ENCODE measurements at regions not wholly inside any gene's neighbourhood (a gene's known extent, or its start where the extent isn't known, plus 50 kb on each side); places are given as distances from the start of the nearest gene placed in this dataset.

DNA sequence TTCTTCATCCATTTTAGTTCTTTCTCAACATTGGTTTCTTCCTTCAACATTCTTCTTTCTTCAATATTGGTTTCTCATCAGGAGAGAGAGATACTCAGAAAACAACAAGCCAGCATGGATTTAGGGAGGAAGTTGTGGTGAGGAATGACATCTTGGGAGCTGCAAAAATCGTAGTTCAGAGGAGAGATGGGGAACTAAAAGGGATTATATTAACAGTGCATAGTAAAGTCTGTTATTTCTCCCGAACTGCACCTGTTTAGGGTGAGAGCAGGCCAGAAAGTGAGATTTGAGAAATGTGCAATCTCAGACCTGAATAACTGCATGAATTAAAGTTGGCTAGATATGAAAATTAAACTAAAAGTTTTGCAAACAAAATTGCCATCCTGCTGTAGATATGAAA lies 94.5 kb downstream of the CASP12 start:
- in situ Hi-C loops (cut with MboI; ENCODE audit: low sequenced_read_pairs in 4 of 4) (no loop called here), intact Hi-C loops (cut with DNase I; ENCODE audit: low total_unique reads) (no loop called here)
- no peaks in the 10 kb centered on the region for H3K9me3 ChIP-seq

DNA sequence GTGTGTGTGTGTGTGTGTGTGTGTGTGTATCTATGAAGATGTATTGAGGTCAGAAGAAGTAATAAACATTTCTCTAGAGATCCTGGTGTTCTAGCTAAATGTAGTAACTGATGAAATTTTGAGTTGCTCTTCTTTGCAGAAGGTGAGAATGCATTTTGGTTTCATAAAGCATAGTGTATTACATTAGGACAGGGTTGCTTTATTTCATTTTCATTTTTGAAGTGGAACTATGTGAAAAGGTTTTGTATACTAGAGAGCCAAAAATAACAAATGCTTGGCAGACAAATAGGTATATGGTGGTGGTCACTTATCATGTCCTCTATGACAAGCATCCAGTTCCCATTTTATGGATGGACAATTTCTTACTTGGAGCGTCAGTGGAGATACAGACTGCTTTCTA lies 99.0 kb downstream of the CASP12 start:
- Histone ChIP-seq H3K4me3 (no peak overlapping the region), H3K9me3 (no peaks in the 10 kb centered on the region), H3K4me1 (no peaks in the 10 kb centered on the region), H3K27me3 (no peaks in the 10 kb centered on the region), H3K36me3 (no peaks in the 10 kb centered on the region), H3K27ac (no peak overlapping the region)
- intact Hi-C loops (cut with DNase I; ENCODE audit: low total_unique reads) (no loop called here), in situ Hi-C loops (cut with MboI; ENCODE audit: low sequenced_read_pairs in 4 of 4) (no loop called here)
- ATAC-seq (no peak), DNase-seq (no peak)
- TF ChIP-seq, protein P1, sequence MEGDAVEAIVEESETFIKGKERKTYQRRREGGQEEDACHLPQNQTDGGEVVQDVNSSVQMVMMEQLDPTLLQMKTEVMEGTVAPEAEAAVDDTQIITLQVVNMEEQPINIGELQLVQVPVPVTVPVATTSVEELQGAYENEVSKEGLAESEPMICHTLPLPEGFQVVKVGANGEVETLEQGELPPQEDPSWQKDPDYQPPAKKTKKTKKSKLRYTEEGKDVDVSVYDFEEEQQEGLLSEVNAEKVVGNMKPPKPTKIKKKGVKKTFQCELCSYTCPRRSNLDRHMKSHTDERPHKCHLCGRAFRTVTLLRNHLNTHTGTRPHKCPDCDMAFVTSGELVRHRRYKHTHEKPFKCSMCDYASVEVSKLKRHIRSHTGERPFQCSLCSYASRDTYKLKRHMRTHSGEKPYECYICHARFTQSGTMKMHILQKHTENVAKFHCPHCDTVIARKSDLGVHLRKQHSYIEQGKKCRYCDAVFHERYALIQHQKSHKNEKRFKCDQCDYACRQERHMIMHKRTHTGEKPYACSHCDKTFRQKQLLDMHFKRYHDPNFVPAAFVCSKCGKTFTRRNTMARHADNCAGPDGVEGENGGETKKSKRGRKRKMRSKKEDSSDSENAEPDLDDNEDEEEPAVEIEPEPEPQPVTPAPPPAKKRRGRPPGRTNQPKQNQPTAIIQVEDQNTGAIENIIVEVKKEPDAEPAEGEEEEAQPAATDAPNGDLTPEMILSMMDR (IDR thresholded peaks at IDR 0.05 in 4 of 5, conservative IDR thresholded peaks at IDR 0.05 in 1 of 5): no peak
- no peak for TF ChIP-seq POLR2A (IDR thresholded peaks at IDR 0.05)

More for the DNA sequence above, 94.5 kb downstream of the CASP12 start:
- no peak overlapping the region for H3K4me3 ChIP-seq
- ATAC-seq (no peak), DNase-seq (no peak)
- no peak overlapping the region for H3K27ac ChIP-seq
- no peaks in the 10 kb centered on the region for H3K36me3 ChIP-seq
- no peaks in the 10 kb centered on the region for H3K4me1 ChIP-seq
- no peak for TF ChIP-seq POLR2A (IDR thresholded peaks at IDR 0.05)
- TF ChIP-seq, protein P1 (IDR thresholded peaks at IDR 0.05 in 4 of 5, conservative IDR thresholded peaks at IDR 0.05 in 1 of 5): no peak
- H3K27me3 ChIP-seq: no peaks in the 10 kb centered on the region

DNA sequence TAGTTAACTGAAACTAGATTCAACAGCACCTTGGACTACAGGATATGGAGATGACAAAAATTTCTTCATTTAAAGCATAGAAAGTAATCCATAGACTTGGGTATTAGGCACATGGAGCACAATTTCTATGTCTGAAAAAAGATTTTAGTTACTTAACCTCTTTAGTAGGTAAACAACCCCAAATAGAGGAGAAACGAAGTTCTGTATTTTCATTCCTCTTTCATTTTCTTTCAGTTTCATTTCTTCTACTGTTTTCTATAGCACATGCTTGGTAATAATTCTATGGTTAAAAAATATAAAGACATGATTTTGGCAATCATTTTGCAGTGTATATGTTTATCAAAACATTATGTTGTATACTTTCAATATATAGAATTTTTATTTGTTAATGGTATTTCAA lies 99.5 kb downstream of the CASP12 start:
- intact Hi-C loops (cut with DNase I; ENCODE audit: low total_unique reads) (no loop called here), in situ Hi-C loops (cut with MboI; ENCODE audit: low sequenced_read_pairs in 4 of 4) (no loop called here)
- Histone ChIP-seq H3K4me3 (no peak overlapping the region), H3K4me1 (no peaks in the 10 kb centered on the region), H3K9me3 (no peaks in the 10 kb centered on the region), H3K36me3 (no peaks in the 10 kb centered on the region), H3K27me3 (no peaks in the 10 kb centered on the region), H3K27ac (no peak overlapping the region)
- TF ChIP-seq POLR2A (IDR thresholded peaks at IDR 0.05): no peak
- TF ChIP-seq, protein P1 (IDR thresholded peaks at IDR 0.05 in 4 of 5, conservative IDR thresholded peaks at IDR 0.05 in 1 of 5): no peak
- DNase-seq (no peak), ATAC-seq (no peak)

DNA sequence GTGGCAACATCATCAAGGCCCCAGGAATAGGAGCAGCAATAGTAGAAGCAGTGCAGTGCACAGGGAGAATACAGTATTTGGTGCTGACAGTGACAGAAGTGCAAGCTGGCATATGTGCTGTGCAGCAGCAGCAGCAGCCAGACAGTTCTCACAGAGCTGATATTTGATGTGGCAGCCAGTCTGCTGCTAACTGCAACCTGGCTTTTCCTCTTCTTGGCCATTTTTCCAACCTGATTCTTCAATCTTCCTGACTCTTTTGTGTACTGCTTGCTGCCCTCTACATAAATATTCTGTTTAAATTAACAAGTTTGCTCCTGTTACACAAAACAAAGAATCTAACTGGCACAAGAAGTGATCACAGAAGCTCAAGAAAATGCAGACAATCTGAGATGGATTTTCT lies 102.0 kb downstream of the CASP12 start:
- no peaks in the 10 kb centered on the region for H3K36me3 ChIP-seq
- intact Hi-C loops (cut with DNase I; ENCODE audit: low total_unique reads): no loop called here
- DNase-seq (no peak), ATAC-seq (no peak)
- in situ Hi-C loops (cut with MboI; ENCODE audit: low sequenced_read_pairs in 4 of 4): no loop called here
- no peak overlapping the region for H3K27ac ChIP-seq
- H3K9me3 ChIP-seq: no peaks in the 10 kb centered on the region
- TF ChIP-seq, protein P1 (IDR thresholded peaks at IDR 0.05 in 4 of 5, conservative IDR thresholded peaks at IDR 0.05 in 1 of 5): no peak
- TF ChIP-seq POLR2A (IDR thresholded peaks at IDR 0.05): no peak
- no peaks in the 10 kb centered on the region for H3K27me3 ChIP-seq
- no peak overlapping the region for H3K4me3 ChIP-seq
- H3K4me1 ChIP-seq: no peaks in the 10 kb centered on the region

DNA sequence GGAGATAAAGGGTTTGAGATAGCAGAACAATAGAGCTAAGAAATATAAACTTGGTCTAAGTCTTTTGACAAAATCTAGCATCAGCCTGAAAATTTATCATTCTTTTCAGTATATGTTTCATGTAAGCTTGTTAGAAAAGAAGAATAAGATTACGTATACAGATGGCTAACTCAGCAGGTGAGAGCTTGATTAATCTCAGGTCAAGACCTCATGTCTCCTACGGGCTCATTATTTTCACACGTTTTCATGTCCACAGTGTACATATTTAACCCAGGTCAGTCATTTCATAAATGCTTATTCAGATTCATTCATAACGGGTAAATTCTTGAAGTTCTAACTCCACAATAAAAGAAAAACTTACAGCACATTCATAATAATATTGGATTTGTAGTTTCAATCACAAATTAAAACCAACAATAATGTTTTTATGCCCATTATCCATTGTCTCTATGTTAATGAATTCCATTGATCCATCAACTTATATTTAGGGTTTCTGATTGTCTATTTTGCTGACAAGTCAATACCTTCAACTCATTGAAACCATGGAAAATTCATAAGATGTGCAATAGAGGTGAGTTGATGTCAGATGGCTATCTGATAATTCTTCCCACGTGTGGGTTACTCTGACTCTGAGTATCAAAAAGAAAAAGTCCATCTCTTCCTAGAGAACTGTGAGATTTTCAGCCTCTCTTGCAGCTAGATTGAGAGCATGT lies 102.6 kb downstream of the CASP12 start:
- H3K27ac ChIP-seq: no peak overlapping the region
- DNase-seq (no peak), ATAC-seq (no peak)
- no peaks in the 10 kb centered on the region for H3K27me3 ChIP-seq
- H3K9me3 ChIP-seq: no peaks in the 10 kb centered on the region
- intact Hi-C loops (cut with DNase I; ENCODE audit: low total_unique reads): no loop called here
- H3K4me1 ChIP-seq: no peaks in the 10 kb centered on the region
- no peak overlapping the region for H3K4me3 ChIP-seq
- in situ Hi-C loops (cut with MboI; ENCODE audit: low sequenced_read_pairs in 4 of 4): no loop called here
- H3K36me3 ChIP-seq: no peaks in the 10 kb centered on the region
- TF ChIP-seq POLR2A (IDR thresholded peaks at IDR 0.05): no peak
- TF ChIP-seq, protein P1 (IDR thresholded peaks at IDR 0.05 in 4 of 5, conservative IDR thresholded peaks at IDR 0.05 in 1 of 5): no peak
